Skeletal muscle satellite cell (primary cell): ENCODE measurements at regions not wholly inside any gene's neighbourhood (a gene's known extent, or its start where the extent isn't known, plus 50 kb on each side); places are given as distances from the start of the nearest gene placed in this dataset.

ENCODE experiments used
- H3K27me3 ChIP-seq: 2 replicates; pipeline ENCODE4 v1.7.0; 2013; ENCODE audit warnings: low read length; ENCODE audit not compliant: control insufficient read depth, insufficient read depth
- H3K36me3 ChIP-seq: 2 replicates; pipeline ENCODE4 v1.7.0; 2013; ENCODE audit warnings: mild to moderate bottlenecking, control low read depth, low read length; ENCODE audit not compliant: insufficient read depth
- H3K4me1 ChIP-seq: 2 replicates; pipeline ENCODE4 v1.7.0; 2013; ENCODE audit warnings: low read length; ENCODE audit not compliant: control insufficient read depth, insufficient read depth
- H3K4me2 ChIP-seq: 2 replicates; pipeline ENCODE4 v1.7.0; 2013; ENCODE audit warnings: mild to moderate bottlenecking, low read length
- H3K4me3 ChIP-seq: 2 replicates; pipeline ENCODE4 v1.7.0; 2013; ENCODE audit warnings: low read length
- H3K9ac ChIP-seq: 2 replicates; pipeline ENCODE4 v1.7.0; 2013; ENCODE audit warnings: mild to moderate bottlenecking, low read depth, low read length, moderate library complexity
- H3K9me3 ChIP-seq: replicated peaks from 2 replicates; pipeline ENCODE4 v1.7.0; 2013; ENCODE audit warnings: mild to moderate bottlenecking, control low read depth, low read length

DNA sequence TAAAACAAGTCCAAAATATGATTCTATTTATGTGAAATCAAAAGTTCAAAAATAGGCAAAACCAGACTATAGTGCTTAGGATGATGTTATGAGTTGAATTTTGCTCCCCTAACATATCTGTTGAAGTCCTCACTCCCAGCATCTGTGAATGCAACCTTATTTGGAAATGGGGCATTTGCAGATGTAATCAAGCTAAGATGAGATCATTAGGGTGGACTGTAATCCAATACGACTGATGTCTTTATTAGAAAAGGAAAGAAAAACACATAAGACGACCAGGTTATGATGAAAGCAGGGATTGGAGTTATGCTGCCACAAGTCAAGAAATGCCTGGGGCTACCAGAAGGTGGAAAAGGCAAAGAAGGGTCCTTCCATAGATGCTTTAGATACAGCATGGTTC lies 110.5 kb upstream of the CCDC39 start:
- H3K4me3 ChIP-seq: no peak overlapping the region
- H3K4me1 ChIP-seq: no peaks in the 10 kb centered on the region
- H3K36me3 ChIP-seq: no peaks in the 10 kb centered on the region
- no peak overlapping the region for H3K4me2 ChIP-seq
- no peaks in the 10 kb centered on the region for H3K27me3 ChIP-seq
- no peaks in the 10 kb centered on the region for H3K9me3 ChIP-seq
- no peak overlapping the region for H3K9ac ChIP-seq

DNA sequence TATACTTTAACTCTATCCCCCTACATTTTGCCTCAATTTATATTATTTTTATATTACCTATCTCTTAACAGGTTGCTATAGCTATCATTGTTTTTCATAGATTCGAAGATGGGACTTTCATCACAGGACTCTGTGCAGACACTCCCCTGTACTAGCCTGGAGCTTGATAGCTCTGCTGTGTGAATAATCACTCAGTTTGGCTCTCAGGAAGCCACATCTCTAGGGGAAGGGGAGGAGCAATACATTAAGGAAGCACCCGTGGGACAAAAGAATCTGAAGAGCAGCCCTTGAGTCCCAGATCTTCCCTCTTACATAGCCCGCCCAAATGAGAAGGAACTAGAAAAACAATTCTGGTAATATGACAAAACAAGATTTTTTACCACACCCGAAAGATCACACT lies 114.3 kb upstream of the FXR1 start:
- Histone ChIP-seq H3K4me2 (no peak overlapping the region), H3K4me3 (no peak overlapping the region), H3K4me1 (no peaks in the 10 kb centered on the region), H3K36me3 (no peaks in the 10 kb centered on the region), H3K9me3 (no peaks in the 10 kb centered on the region), H3K27me3 (no peaks in the 10 kb centered on the region), H3K9ac (no peak overlapping the region)

DNA sequence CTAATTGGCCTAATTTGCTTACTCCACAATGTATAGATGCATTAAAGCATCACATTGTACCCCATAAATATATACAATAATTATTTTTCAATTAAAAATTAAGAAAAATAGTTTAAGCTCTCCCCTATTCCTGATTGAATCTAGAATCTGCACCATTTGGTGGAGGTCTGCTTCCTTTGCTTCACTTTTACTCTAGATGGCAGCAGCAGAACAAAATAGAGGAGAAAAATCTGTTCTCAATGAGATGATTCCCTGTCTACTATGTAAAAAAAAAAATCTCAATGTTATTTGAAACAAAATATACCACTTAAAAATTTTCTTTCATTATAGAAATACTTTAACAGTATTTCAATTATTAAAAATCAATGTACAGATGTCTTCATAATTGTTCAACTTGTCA lies 109.6 kb upstream of the FXR1 start:
- Histone ChIP-seq H3K9ac (no peak overlapping the region), H3K4me1 (no peaks in the 10 kb centered on the region), H3K36me3 (no peaks in the 10 kb centered on the region), H3K4me2 (no peak overlapping the region), H3K9me3 (no peaks in the 10 kb centered on the region), H3K27me3 (no peaks in the 10 kb centered on the region), H3K4me3 (no peak overlapping the region)

DNA sequence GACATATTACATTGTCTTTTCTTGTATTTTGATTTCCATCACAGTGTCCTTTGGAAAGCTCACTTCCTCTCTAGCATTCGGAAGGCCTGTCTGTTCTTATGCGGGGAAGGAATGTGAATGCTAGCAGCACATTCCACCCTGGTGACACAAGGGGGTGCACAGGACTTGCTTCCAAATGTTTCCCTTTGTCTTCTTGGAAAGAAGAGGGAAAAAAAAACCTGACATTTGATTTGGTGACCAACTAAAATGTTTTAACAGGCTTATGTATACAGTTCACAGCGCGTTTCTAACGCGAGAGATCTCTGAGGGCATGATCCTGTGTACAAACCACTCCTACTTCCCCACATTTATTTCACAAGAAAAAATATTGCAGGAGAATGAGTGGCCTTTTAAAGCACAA lies 107.6 kb upstream of the FXR1 start:
- no peaks in the 10 kb centered on the region for H3K36me3 ChIP-seq
- H3K4me1 ChIP-seq: no peaks in the 10 kb centered on the region
- no peaks in the 10 kb centered on the region for H3K27me3 ChIP-seq
- H3K9me3 ChIP-seq: no peaks in the 10 kb centered on the region
- H3K9ac ChIP-seq: peak overlapping the region; percentile 5
- H3K4me2 ChIP-seq: peak overlapping the region; percentile 55
- no peak overlapping the region for H3K4me3 ChIP-seq

DNA sequence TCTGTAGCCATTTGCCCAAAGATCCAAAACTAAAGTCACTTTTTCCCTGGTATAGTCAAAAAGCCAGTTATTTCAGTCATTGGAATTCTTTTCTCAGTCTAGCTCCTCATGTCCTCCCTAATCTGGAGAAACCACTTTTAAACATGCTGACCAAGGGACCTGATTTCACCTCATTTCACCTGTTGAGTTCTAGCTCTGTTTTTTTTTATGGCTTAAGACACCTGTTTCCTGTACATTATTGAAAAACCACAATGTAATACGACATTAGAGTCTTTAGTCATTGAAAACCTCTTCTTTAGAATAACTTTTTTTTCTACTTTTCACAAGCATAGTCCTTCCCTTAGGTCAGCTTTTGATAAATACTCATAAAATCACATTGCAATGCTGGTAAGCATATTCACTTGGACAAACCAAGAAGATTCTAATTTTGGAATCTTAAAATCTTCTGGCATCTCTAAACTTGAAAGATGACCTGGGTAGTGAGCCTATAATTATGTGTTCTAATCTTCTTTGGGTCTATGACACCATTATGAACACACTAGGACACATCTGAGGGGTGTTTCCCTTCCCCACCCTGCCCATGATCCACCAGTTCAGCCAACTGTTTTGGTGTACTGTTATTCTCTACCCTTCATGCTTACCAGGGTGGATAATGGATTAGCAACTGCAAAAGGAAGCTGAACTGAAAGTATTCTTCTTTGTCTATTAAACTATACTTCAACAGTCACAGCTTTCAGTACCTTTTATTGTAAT lies 103.5 kb upstream of the FXR1 start:
- Histone ChIP-seq H3K4me3 (no peak overlapping the region), H3K27me3 (no peaks in the 10 kb centered on the region), H3K4me2 (no peak overlapping the region), H3K9ac (no peak overlapping the region), H3K4me1 (no peaks in the 10 kb centered on the region), H3K9me3 (no peaks in the 10 kb centered on the region), H3K36me3 (no peaks in the 10 kb centered on the region)

DNA sequence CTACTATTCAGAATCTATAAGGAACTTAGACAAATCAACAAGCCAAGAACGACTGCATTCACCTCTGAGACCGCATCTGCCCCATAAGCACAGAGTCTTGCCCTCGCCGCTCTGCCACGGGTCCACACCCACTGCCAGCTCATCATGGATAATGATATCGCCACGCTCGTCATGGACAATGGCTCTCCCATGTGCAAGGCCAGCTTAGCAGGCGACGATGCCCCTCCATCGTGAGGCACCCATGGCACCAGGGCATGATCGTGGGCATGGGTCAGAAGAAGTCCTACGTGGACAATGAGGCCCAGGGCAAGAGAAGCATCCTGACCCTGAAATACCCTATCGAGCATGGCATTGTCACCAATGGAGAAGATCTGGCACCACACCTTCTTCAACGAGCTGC lies 92.1 kb upstream of the FXR1 start:
- Histone ChIP-seq H3K4me3 (no peak overlapping the region), H3K36me3 (no peaks in the 10 kb centered on the region), H3K4me1 (no peaks in the 10 kb centered on the region), H3K4me2 (no peak overlapping the region), H3K9ac (no peak overlapping the region), H3K9me3 (no peaks in the 10 kb centered on the region), H3K27me3 (no peaks in the 10 kb centered on the region)

DNA sequence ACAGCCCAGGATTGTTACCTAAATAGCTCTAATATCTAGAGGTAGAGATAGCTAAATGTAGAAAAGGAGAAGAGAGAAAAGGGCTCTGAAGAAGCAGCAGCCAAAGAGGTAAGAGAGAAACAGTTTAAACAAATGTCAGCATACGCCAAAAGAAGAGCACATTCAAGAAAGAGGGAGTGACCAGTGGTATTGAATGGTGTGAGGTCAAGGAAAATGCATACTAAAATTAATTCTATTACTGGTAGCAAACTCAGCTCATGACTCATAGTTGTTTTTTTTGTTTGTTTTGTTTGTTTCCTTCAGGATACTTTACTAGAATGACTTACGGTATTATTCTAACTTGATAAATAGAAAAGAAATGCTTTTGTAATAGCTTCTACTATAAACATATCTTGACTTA lies 86.5 kb upstream of the FXR1 start:
- Histone ChIP-seq H3K27me3 (no peaks in the 10 kb centered on the region), H3K9ac (no peak overlapping the region), H3K36me3 (no peaks in the 10 kb centered on the region), H3K9me3 (no peaks in the 10 kb centered on the region), H3K4me1 (no peaks in the 10 kb centered on the region), H3K4me2 (no peak overlapping the region), H3K4me3 (no peak overlapping the region)

DNA sequence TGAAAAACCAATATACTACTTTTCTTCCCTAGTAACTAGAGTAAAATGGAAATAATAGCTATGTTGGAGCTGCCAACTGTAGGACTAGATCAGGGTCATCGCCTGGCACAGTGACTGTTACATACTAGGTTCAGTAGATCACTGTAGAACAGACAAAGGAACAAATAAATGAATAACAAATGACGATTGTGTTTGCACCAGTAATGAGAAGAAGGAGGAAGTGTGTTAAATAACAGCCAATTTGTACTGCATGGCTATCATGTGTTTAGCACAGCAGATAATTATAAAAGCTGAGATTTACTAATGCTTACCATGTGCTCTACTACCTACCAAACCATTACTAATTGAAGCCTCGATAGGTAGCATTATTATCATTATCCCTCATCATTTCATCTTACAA lies 85.3 kb upstream of the FXR1 start:
- H3K4me1 ChIP-seq: no peaks in the 10 kb centered on the region
- H3K4me2 ChIP-seq: no peak overlapping the region
- H3K9ac ChIP-seq: no peak overlapping the region
- no peaks in the 10 kb centered on the region for H3K27me3 ChIP-seq
- H3K9me3 ChIP-seq: no peaks in the 10 kb centered on the region
- no peak overlapping the region for H3K4me3 ChIP-seq
- H3K36me3 ChIP-seq: no peaks in the 10 kb centered on the region

DNA sequence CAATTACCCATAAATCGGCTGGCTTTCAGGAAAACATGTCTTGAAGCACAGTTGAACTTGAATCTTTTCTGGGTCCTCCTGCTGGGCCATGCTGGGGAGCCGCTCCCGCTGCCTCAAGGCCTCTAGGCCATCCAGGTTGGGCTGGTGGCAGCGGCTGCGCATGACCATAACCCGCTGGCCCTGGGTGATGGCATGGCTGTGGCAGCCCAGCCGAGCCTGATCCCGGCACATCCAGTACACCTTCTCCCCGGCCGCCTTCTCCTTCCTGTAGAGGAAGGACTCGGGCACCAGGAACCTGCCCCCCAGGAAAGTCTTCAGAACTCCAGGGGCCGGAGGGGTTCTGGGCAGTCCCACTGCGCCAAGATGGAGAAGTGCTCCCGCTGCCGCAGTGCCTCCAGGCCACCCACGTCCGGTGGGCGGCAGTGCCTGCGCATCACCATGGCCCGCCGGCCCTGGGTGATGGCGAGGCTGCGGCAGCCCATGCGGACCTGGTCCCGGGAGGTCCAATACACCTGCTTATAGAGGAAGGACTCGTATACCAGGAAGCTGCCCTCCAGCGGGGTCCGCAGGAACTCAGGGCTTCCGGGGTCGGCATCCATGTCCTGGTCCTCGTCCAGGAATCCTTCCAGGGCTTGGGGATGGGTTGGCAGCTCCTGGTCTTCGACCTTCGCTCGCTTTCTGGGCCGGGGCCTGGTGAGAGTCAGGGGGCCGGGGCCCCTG lies 84.3 kb upstream of the FXR1 start:
- no peak overlapping the region for H3K4me3 ChIP-seq
- no peak overlapping the region for H3K9ac ChIP-seq
- no peaks in the 10 kb centered on the region for H3K27me3 ChIP-seq
- H3K9me3 ChIP-seq: no peaks in the 10 kb centered on the region
- no peaks in the 10 kb centered on the region for H3K36me3 ChIP-seq
- no peaks in the 10 kb centered on the region for H3K4me1 ChIP-seq
- no peak overlapping the region for H3K4me2 ChIP-seq

DNA sequence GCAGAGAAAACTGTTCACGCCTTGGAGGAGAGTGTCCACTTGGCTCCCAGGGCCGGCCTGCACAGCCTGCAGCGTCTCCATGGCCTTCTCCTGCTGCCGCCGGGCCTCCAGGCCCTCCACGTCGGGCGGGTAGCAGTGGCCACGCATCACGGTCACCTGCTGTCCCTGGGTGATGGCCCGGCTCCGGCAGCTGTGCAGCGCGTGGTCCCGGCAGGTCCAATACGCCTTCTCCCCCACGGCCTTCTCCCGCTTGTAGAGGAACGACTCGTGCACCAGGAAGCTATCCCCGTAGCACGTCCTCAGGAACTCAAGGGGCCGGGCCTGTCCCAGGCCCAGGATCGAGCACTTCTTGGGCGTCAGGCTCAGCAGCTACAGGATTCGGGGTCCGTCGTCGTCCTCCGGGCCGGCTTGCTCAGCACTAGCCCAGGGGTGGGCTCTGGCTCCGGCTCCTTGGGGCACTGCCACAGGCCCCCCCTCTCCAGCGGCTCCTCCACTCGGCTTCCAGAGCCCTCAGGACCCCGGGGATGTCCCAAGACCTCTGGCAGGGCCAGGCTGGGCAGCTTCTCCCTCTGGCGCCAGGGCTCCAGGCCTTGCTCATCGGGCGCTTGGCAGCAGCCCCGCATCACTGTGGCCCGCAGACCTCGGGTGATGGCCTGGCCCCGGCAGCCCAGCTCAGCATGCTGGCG lies 83.6 kb upstream of the FXR1 start:
- H3K9ac ChIP-seq: no peak overlapping the region
- H3K36me3 ChIP-seq: no peaks in the 10 kb centered on the region
- H3K4me2 ChIP-seq: no peak overlapping the region

DNA sequence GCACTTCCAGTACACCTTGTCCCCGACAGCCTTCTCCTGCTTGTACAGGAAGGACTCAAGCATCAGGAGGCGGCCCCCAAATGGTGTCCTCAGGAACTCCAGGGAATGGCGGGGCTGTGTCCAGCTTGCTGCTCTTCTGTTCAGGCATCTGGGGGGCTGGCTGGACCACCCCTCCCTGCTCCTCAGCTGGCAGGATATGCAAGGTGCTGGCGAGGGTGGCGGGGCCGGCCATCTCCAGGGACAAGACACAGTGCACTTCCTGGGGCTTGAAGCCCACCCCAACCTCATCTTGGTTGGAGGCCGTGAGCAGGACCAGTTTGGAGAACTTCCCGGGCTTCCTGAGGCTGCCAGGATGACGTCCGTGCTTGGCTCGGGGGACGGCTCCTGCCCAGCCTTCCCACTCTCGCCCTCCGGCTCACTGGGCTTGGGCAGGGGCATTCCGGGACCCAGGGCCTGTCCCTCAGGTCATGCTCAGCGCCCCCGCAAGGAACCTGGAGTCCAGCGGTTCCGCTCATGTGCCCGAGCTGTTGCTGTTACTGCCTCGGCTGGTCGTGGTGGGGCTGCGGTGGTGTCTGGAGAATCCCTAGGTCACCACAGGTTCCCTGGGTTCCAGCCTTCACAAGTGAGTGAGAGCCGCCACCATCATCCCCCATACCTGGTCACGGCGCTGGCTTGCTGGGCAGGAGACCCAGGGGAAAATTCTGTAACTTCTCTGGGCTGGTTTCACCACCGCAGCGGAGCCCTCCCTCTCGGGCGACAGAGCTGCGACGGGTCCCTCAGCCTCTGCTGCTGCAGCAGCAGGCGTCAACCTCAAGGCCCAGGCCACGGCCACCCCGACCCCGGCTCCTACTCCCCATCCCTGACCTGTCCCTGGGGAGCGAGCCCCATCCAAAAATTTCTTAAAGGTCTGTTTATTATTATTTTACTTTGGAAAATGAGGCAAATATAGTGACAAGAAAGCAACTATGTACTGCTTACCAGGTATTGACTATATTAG lies 82.8 kb upstream of the FXR1 start:
- no peak overlapping the region for H3K4me3 ChIP-seq
- H3K4me1 ChIP-seq: no peaks in the 10 kb centered on the region
- H3K9me3 ChIP-seq: no peaks in the 10 kb centered on the region
- no peak overlapping the region for H3K4me2 ChIP-seq
- H3K9ac ChIP-seq: no peak overlapping the region
- H3K27me3 ChIP-seq: no peaks in the 10 kb centered on the region
- H3K36me3 ChIP-seq: no peaks in the 10 kb centered on the region

More for the DNA sequence above, 83.6 kb upstream of the FXR1 start:
- H3K9me3 ChIP-seq: no peaks in the 10 kb centered on the region
- H3K4me1 ChIP-seq: no peaks in the 10 kb centered on the region
- no peak overlapping the region for H3K4me3 ChIP-seq
- no peaks in the 10 kb centered on the region for H3K27me3 ChIP-seq
